MCF 10A (cell line): ENCODE measurements at regions not wholly inside any gene's neighbourhood (a gene's known extent, or its start where the extent isn't known, plus 50 kb on each side); places are given as distances from the start of the nearest gene placed in this dataset.

Experiments
- BruUV-seq: library from RNA; stranded (reverse); fragments of 400-500 nt; replicated peaks from 2 replicates; lab custom pipeline; 2021; lab: Mats Ljungman, UMichigan
- CTCF ChIA-PET: fragments of 300-600 bp; sonication (Branson Sonifier 250); formaldehyde crosslinking; extraction: SDS; loops from one replicate; lab custom pipeline; 2021; ENCODE audit warnings: antibody characterized with exemption, inconsistent platforms; lab: Yijun Ruan, JAX
- POLR2A ChIA-PET: fragments of 300-600, 350-650 bp; sonication (Branson Sonifier 250); formaldehyde crosslinking; extraction: SDS; loops from one replicate; lab custom pipeline; 2020; ENCODE audit warnings: antibody characterized with exemption, inconsistent platforms; lab: Yijun Ruan, JAX
- DNase-seq: peaks from one replicate; pipeline ENCODE4 v3.0.0-alpha.2; 2018; ENCODE audit not compliant: unreplicated experiment
- H3K27ac Mint-ChIP-seq: one replicate; pipeline ENCODE4 v1.8.0; 2022; ENCODE audit warnings: mild to moderate bottlenecking, low read depth, mixed read lengths; ENCODE audit not compliant: unreplicated experiment
- H3K27me3 Mint-ChIP-seq: one replicate; pipeline ENCODE4 v1.8.0; 2022; ENCODE audit warnings: mixed read lengths; ENCODE audit not compliant: insufficient read depth, unreplicated experiment
- H3K36me3 Mint-ChIP-seq: one replicate; pipeline ENCODE4 v1.8.0; 2022; ENCODE audit warnings: mild to moderate bottlenecking, moderate library complexity, mixed read lengths; ENCODE audit not compliant: insufficient read depth, unreplicated experiment
- H3K4me1 Mint-ChIP-seq: one replicate; pipeline ENCODE4 v1.8.0; 2022; ENCODE audit warnings: mixed read lengths; ENCODE audit not compliant: insufficient read depth, unreplicated experiment
- H3K4me3 Mint-ChIP-seq: one replicate; pipeline ENCODE4 v1.8.0; 2022; ENCODE audit warnings: mild to moderate bottlenecking, moderate library complexity, mixed read lengths; ENCODE audit not compliant: unreplicated experiment
- H3K9me3 Mint-ChIP-seq: one replicate; pipeline ENCODE4 v1.8.0; 2022; ENCODE audit warnings: mixed read lengths; ENCODE audit not compliant: unreplicated experiment
- intact Hi-C: fragments of 100-400 bp; cut with micrococcal nuclease; formaldehyde crosslinking; loops from 2 replicates; pipeline ENCODE4 v1.14.1; 2022
- TF ChIP-seq, protein P1 (sequence below): fragments of 200-600 bp; IDR thresholded peaks from one replicate; pipeline ENCODE4 v1.8.0; 2022; ENCODE audit warnings: antibody characterized with exemption, mild to moderate bottlenecking; ENCODE audit not compliant: unreplicated experiment

DNA sequence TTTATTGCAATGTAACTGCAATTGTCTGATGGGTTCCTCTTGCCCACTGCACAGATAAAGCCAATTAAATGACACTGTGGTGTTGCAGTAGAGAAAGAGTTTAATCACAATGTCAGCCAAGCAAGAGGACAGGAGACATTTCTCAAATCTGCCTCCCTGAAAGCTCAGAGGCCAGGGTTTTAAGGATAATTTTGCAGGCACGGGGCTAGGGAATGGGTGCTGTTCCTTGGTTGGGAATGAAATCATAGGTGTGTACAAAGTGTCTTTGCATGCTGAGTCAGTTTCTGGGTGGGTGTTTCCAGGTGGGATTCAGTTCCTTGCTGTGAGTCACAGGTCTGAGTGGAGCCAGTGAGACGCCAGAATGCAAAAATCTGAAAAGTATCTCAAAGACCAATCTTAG lies 271.4 kb downstream of the DOK5 start:
- H3K4me1 Mint-ChIP-seq = no peaks in the 10 kb centered on the region
- ChIA-PET CTCF (interaction anchor here (0.7 kb wide), 1 partner anchor 414 kb away, joined by 3 read pairs; no protein-coding TSS in a partner anchor), POLR2A (no interaction called here)
- no peak overlapping the region for H3K27ac Mint-ChIP-seq
- H3K27me3 Mint-ChIP-seq = no peaks in the 10 kb centered on the region
- TF ChIP-seq, protein P1, sequence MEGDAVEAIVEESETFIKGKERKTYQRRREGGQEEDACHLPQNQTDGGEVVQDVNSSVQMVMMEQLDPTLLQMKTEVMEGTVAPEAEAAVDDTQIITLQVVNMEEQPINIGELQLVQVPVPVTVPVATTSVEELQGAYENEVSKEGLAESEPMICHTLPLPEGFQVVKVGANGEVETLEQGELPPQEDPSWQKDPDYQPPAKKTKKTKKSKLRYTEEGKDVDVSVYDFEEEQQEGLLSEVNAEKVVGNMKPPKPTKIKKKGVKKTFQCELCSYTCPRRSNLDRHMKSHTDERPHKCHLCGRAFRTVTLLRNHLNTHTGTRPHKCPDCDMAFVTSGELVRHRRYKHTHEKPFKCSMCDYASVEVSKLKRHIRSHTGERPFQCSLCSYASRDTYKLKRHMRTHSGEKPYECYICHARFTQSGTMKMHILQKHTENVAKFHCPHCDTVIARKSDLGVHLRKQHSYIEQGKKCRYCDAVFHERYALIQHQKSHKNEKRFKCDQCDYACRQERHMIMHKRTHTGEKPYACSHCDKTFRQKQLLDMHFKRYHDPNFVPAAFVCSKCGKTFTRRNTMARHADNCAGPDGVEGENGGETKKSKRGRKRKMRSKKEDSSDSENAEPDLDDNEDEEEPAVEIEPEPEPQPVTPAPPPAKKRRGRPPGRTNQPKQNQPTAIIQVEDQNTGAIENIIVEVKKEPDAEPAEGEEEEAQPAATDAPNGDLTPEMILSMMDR = no peak
- peaks cover 14% of the 10 kb centered on the region for H3K9me3 Mint-ChIP-seq
- no peak for DNase-seq
- H3K4me3 Mint-ChIP-seq = no peak overlapping the region
- H3K36me3 Mint-ChIP-seq = no peaks in the 10 kb centered on the region
- no TSS peak for BruUV-seq
- intact Hi-C loops = no loop called here

GRCh38 chr20:54745780-54746179 lies 270.4 kb downstream of the DOK5 start:
- no TSS peak for BruUV-seq
- Mint-ChIP-seq H3K4me1 (no peaks in the 10 kb centered on the region), H3K27ac (no peak overlapping the region), H3K36me3 (no peaks in the 10 kb centered on the region), H3K27me3 (no peaks in the 10 kb centered on the region), H3K9me3 (peaks cover 13% of the 10 kb centered on the region), H3K4me3 (no peak overlapping the region)
- TF ChIP-seq, protein P1 = no peak
- ChIA-PET POLR2A (no interaction called here), CTCF (interaction anchor here (0.8 kb wide), 2 partner anchors 11 to 235 kb away, joined by 4 read pairs; no protein-coding TSS in a partner anchor)
- no peak for DNase-seq
- intact Hi-C loops = no loop called here

DNA sequence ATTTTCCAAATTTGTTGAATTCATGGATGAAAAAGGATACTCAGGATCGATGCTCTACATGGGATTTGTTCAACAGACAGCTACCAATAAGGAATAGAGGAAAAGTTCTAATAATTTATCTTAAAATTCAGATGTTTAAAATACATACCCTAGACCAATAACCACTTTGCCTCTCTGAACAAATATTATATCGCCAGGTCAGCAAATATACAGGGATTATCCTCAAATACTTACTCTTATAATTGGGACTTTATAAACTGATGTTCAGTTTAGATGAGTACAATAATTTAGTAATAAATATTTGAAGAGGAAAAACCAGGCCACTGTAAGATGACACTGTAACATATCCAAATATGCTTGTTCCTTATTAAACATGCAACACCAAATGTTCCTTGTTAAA lies 268.7 kb downstream of the DOK5 start:
- Mint-ChIP-seq H3K27ac (no peak overlapping the region), H3K9me3 (peaks cover 7% of the 10 kb centered on the region), H3K36me3 (no peaks in the 10 kb centered on the region), H3K27me3 (peaks cover 10% of the 10 kb centered on the region), H3K4me1 (no peaks in the 10 kb centered on the region), H3K4me3 (no peak overlapping the region)
- intact Hi-C loops = no loop called here
- POLR2A ChIA-PET = no interaction called here
- CTCF ChIA-PET = no interaction called here
- BruUV-seq = no TSS peak
- TF ChIP-seq, protein P1 = no peak
- no peak for DNase-seq

GRCh38 chr20:54742193-54742592 lies 266.8 kb downstream of the DOK5 start:
- POLR2A ChIA-PET = interaction anchor here (0.6 kb wide), 1 partner anchor 117 kb away, joined by 3 read pairs; no protein-coding TSS in a partner anchor
- Mint-ChIP-seq H3K9me3 (peaks cover 7% of the 10 kb centered on the region), H3K4me1 (no peaks in the 10 kb centered on the region), H3K27ac (no peak overlapping the region), H3K36me3 (no peaks in the 10 kb centered on the region), H3K4me3 (no peak overlapping the region), H3K27me3 (peaks cover 10% of the 10 kb centered on the region)
- no TSS peak for BruUV-seq
- CTCF ChIA-PET = interaction anchor here (0.6 to 1.1 kb wide), 4 partner anchors 49 to 1461 kb away, joined by 3 read pairs; no protein-coding TSS in a partner anchor
- TF ChIP-seq, protein P1 = no peak
- no peak for DNase-seq
- intact Hi-C loops = no loop called here
